Esophagus squamous epithelium (tissue), 5 donors: ENCODE measurements at regions not wholly inside any gene's neighbourhood (a gene's known extent, or its start where the extent isn't known, plus 50 kb on each side); places are given as distances from the start of the nearest gene placed in this dataset.

Experiments
- DNase-seq: peaks from one replicate; lab custom pipeline; 2025; lab: John Stamatoyannopoulos, UW
- H3K27ac ChIP-seq, 4 donors: fragments of 200-600 bp; sonication (generic); one replicate each; pipeline ENCODE4 v1.5.1; 2016 to 2019; ENCODE audit warnings: mild to moderate bottlenecking in 1 of 4
- H3K27me3 ChIP-seq, 4 donors: fragments of 200-600 bp; sonication (generic); 1 replicate in 3 of 4; 2 replicates in 1 of 4; pipeline versions ENCODE4 v1.5.1 to v1.6.0; 2017 to 2021; ENCODE audit warnings: antibody characterized with exemption in 1 of 4
- H3K36me3 ChIP-seq, 3 donors: fragments of 200-600 bp; sonication (generic); one replicate each; pipeline ENCODE4 v1.5.1; 2016 to 2019
- H3K4me1 ChIP-seq, 3 donors: fragments of 200-600 bp; sonication (generic); one replicate each; pipeline ENCODE4 v1.5.1; 2017 to 2019
- H3K4me3 ChIP-seq, 4 donors: fragments of 200-600 bp; sonication (generic); 1 replicate in 3 of 4; 2 replicates in 1 of 4; pipeline ENCODE4 v1.5.1; 2016 to 2019; ENCODE audit warnings: mild to moderate bottlenecking in 2 of 4, moderate library complexity in 1 of 4
- H3K9me3 ChIP-seq, 3 donors: fragments of 200-600 bp; sonication (generic); one replicate each; pipeline ENCODE4 v1.5.1; 2016 to 2019
- POLR2A ChIP-seq, 4 donors: fragments of 450-650 bp; IDR thresholded peaks; one replicate each; pipeline ENCODE4 v1.6.1; 2017; ENCODE audit warnings: antibody characterized with exemption in 4 of 4, mild to moderate bottlenecking in 4 of 4, moderate library complexity in 3 of 4
- WGBS, 2 donors: methylation state at CpG; one replicate each; pipeline ENCODE4 v1.1.5; 2018; 5-methylcytosine and 5-hydroxymethylcytosine counted together
- intact Hi-C: fragments of 100-400 bp; cut with DNase I; formaldehyde crosslinking; loops from one replicate; pipeline ENCODE4 v1.15.0; 2022
- TF ChIP-seq, protein P1 (sequence below), 6 experiments: fragments of 450-650 bp in 4 of 6; fragments of 200-600 bp in 2 of 6; sonication (generic) in 2 of 6; IDR thresholded peaks; one replicate each; pipeline ENCODE4 v1.5.1; 2016 to 2019; ENCODE audit warnings: antibody characterized with exemption in 6 of 6, mild to moderate bottlenecking in 4 of 6, moderate library complexity in 4 of 6
- donor health status: DM: yes; HTN: yes; CAD: no.

DNA sequence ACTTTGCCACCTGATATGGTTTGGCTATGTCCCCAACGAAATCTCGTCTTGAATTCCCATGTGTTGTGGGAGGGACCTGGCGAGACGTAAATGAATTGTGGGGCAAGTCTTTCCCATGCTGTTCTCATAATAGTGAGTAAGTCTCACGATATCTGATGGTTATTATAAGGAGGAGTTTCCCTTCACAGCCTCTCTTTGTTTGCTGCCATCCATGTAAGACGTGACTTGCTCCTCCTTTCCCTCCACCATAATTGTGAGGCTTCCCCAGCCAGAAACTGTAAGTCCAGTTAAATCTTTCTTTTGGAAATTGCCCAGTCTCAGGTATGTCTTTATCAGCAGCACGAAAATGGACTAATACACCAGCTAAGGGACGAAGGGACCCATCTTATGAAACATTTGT, 1303.3 kb downstream of the SUCLG1 start:
- no peak overlapping the region for H3K4me3 ChIP-seq
- H3K9me3 ChIP-seq, result no peaks in the 10 kb centered on the region
- H3K36me3 ChIP-seq, result no peaks in the 10 kb centered on the region
- TF ChIP-seq POLR2A (IDR thresholded peaks at IDR 0.05), result no peak
- TF ChIP-seq, protein P1, sequence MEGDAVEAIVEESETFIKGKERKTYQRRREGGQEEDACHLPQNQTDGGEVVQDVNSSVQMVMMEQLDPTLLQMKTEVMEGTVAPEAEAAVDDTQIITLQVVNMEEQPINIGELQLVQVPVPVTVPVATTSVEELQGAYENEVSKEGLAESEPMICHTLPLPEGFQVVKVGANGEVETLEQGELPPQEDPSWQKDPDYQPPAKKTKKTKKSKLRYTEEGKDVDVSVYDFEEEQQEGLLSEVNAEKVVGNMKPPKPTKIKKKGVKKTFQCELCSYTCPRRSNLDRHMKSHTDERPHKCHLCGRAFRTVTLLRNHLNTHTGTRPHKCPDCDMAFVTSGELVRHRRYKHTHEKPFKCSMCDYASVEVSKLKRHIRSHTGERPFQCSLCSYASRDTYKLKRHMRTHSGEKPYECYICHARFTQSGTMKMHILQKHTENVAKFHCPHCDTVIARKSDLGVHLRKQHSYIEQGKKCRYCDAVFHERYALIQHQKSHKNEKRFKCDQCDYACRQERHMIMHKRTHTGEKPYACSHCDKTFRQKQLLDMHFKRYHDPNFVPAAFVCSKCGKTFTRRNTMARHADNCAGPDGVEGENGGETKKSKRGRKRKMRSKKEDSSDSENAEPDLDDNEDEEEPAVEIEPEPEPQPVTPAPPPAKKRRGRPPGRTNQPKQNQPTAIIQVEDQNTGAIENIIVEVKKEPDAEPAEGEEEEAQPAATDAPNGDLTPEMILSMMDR (IDR thresholded peaks at IDR 0.05), result no peak
- DNase-seq, result no peak
- H3K27me3 ChIP-seq, result no peaks in the 10 kb centered on the region
- no peaks in the 10 kb centered on the region for H3K4me1 ChIP-seq
- H3K27ac ChIP-seq, result no peak overlapping the region
- intact Hi-C loops, result no loop called here
- WGBS, 2 donors, result 70 to 71% methylated on average over 8 of the region's 8 CpGs

DNA sequence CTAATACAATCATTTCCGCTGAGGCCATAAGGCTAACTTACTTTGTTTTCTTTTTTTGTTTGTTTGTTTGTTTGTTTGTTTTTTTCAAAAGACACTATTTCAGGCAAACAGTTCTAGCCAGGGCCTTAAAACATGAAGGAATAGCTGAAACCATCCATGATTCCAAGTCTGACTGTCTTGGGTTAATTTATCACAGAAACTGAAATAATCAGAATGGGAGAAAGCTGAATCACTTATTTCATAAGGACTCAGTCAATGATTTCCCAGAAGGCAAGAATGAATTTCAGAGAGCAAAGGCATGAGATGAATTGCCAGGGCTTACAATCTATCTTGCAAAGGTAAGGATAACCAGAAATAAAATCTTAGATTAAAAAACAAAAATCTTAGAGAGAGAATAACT, 1315.1 kb downstream of the SUCLG1 start:
- no peak overlapping the region for H3K27ac ChIP-seq
- no peaks in the 10 kb centered on the region for H3K27me3 ChIP-seq
- no peaks in the 10 kb centered on the region for H3K9me3 ChIP-seq
- intact Hi-C loops, result no loop called here
- no peak for DNase-seq
- WGBS, 2 donors, result 85 to 88% methylated on average over 1 of the region's 1 CpG
- no peaks in the 10 kb centered on the region for H3K4me1 ChIP-seq
- TF ChIP-seq POLR2A (IDR thresholded peaks at IDR 0.05), result no peak
- TF ChIP-seq, protein P1 (IDR thresholded peaks at IDR 0.05), result no peak
- H3K4me3 ChIP-seq, result no peak overlapping the region
- H3K36me3 ChIP-seq, result no peaks in the 10 kb centered on the region

DNA sequence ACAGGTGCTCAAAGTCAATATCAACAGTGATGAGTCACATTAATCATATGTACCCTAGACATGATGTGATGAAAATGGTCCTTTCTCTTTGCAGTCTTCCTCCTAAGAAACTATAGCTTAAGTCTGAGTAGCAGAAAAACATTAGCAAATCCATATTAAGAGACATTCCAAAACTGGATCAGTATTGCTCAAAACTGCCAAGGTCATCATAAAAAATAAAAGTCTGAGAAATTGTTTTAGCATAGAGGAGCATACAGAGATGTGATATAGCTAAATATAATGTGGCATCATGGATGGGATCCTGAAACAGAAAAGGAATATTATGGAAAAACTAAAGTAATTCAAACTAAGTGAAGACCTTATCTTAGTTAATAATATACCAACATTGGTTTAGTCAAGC, 1316.1 kb downstream of the SUCLG1 start:
- intact Hi-C loops, result no loop called here
- DNase-seq, result no peak

DNA sequence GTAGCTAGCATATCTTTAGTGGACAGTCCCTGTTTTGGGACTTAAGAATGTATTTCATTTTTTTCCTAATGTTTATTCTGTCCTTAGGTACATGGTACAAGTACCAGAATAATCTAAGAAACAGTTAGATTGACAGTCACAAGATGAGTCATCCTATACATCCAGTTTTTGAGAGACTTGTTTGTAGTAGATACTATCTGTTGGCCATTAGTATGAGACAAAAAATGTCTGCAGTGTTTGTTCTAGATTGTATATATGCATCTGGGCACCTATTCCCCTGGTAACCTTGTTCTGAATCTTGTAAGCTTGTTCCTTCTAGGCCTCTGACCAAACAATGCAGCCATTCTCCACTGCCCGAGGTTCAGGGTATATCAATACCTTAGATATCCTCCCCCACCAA, 1343.5 kb downstream of the SUCLG1 start:
- 54 to 60% methylated on average over 1 of the region's 1 CpG for WGBS, 2 donors
- Histone ChIP-seq H3K4me3 (no peak overlapping the region), H3K36me3 (no peaks in the 10 kb centered on the region), H3K27ac (no peak overlapping the region), H3K4me1 (no peaks in the 10 kb centered on the region), H3K27me3 (no peaks in the 10 kb centered on the region), H3K9me3 (no peaks in the 10 kb centered on the region)
- no peak for DNase-seq
- intact Hi-C loops, result no loop called here
- no peak for TF ChIP-seq POLR2A (IDR thresholded peaks at IDR 0.05)
- TF ChIP-seq, protein P1 (IDR thresholded peaks at IDR 0.05), result no peak

More for the DNA sequence above, 1316.1 kb downstream of the SUCLG1 start:
- TF ChIP-seq, protein P1 (IDR thresholded peaks at IDR 0.05), result no peak
- no peak for TF ChIP-seq POLR2A (IDR thresholded peaks at IDR 0.05)
- H3K27ac ChIP-seq, result no peak overlapping the region
- no peaks in the 10 kb centered on the region for H3K9me3 ChIP-seq
- no peak overlapping the region for H3K4me3 ChIP-seq
- H3K4me1 ChIP-seq, result no peaks in the 10 kb centered on the region
- H3K36me3 ChIP-seq, result no peaks in the 10 kb centered on the region
- H3K27me3 ChIP-seq, result no peaks in the 10 kb centered on the region

DNA sequence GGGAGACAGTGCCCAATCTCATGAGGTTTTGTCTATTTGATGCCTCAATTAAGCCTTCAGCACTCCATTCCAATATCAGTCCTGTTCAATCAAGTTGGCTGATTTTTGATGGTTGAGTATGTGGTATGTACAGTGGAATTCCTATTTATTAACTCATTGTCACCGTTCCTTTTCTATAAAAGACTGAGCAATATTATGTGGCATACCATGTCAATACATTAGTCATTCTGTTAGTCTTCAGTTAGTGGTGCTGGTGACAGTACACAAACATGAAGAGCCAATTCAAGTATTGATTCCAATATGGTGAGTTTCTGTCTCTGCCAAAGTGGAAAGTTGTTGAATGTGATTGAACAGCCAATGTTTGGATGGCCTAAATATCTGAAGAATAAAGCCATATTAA, 1343.9 kb downstream of the SUCLG1 start:
- WGBS, 2 donors, result 50 to 58% methylated on average over 1 of the region's 1 CpG
- H3K9me3 ChIP-seq, result no peaks in the 10 kb centered on the region
- H3K4me3 ChIP-seq, result no peak overlapping the region
- no peak for DNase-seq
- H3K27me3 ChIP-seq, result no peaks in the 10 kb centered on the region
- no peaks in the 10 kb centered on the region for H3K4me1 ChIP-seq
- H3K36me3 ChIP-seq, result no peaks in the 10 kb centered on the region
- intact Hi-C loops, result no loop called here
- TF ChIP-seq, protein P1 (IDR thresholded peaks at IDR 0.05), result no peak
- no peak for TF ChIP-seq POLR2A (IDR thresholded peaks at IDR 0.05)
- H3K27ac ChIP-seq, result no peak overlapping the region
